ENCODE measurements at regions not wholly inside any gene's neighbourhood (a gene's known extent, or its start where the extent isn't known, plus 50 kb on each side); places are given as distances from the start of the nearest gene placed in this dataset.

DNA sequence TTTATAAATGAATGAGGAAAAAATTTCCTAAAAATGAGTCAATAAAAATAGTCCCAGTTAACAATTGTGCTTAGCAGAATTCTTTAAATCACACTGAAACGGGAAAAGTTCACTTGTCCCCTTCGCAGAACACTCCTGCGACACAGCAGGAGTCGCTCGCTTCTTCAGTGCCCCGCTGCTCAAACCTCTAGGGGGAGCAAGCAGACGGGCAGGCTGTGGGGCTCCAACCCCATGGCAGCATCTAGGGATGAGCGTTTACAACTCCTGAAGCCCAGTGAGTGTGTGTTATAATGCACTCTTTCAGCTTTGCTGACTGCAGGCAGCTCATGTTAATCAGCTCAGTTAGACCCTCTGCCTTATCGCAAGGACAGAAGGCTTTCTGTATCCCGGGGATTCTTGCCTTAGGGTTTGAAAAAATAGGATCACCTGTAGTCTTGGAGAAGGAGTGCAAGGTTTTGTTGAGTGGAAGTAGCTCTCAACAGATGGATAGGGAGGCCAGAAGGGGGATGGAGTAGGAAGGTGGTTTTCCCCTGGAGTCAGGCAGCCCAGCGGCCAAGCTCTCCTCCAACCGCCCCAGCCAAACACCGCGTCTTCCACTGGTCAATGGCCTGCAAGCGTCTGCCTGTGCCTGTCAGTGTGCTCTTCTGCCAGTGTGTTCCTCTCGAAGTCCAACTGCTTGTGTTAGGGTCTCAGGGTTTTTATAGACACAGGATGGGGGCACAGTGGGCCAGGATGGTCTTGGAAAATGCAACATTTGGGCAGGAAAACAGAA, 1977.7 kb upstream of the LRRTM1 start:
- no peak for DNase-seq (ENCODE audit: low read depth)
- no peak overlapping the region for H3K4me3 ChIP-seq (ENCODE audit: low read depth, low read length)
- TF ChIP-seq, protein P1, sequence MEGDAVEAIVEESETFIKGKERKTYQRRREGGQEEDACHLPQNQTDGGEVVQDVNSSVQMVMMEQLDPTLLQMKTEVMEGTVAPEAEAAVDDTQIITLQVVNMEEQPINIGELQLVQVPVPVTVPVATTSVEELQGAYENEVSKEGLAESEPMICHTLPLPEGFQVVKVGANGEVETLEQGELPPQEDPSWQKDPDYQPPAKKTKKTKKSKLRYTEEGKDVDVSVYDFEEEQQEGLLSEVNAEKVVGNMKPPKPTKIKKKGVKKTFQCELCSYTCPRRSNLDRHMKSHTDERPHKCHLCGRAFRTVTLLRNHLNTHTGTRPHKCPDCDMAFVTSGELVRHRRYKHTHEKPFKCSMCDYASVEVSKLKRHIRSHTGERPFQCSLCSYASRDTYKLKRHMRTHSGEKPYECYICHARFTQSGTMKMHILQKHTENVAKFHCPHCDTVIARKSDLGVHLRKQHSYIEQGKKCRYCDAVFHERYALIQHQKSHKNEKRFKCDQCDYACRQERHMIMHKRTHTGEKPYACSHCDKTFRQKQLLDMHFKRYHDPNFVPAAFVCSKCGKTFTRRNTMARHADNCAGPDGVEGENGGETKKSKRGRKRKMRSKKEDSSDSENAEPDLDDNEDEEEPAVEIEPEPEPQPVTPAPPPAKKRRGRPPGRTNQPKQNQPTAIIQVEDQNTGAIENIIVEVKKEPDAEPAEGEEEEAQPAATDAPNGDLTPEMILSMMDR (IDR thresholded peaks at IDR 0.05; ENCODE audit: control insufficient read depth, extremely low read depth, insufficient read depth) = no peak

DNA sequence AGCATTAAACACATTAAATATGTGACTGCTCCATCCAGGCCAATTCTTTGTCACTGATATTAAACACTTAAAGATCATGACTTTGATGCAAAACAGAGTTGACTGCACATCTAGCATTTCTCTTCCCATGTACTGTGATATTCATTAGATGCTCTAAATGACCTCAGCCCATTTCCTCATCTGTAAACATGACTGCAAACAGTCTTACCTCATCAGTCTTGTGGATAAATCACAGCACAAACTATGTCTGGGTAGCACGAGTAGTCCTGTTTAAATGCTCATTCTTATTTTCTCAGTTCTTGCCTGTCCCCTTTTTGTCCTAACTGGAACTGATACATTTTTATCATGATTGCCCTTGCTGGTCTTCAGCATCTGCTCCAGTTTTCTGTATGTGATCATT, 1974.8 kb upstream of the LRRTM1 start:
- TF ChIP-seq, protein P1 (IDR thresholded peaks at IDR 0.05; ENCODE audit: control insufficient read depth, extremely low read depth, insufficient read depth) = no peak
- no peak overlapping the region for H3K4me3 ChIP-seq (ENCODE audit: low read depth, low read length)
- no peak for DNase-seq (ENCODE audit: low read depth)

DNA sequence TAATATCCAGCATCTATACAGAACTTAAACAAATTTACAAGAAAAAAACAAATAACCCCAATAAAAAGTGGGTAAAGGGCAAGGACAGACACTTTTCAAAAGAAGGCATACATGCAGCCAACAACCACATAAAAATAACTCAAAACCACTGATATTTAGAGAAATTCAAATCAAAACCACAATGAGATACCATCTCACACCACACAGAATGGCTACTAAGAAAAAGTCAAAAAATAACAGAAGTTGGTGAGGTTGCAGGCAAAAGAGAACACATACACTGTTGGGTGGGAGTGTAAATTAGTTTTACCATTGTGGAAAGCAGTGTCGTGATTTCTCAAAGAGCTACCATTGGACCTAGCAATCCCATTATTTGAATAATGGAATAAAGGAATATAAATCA, 1973.9 kb upstream of the LRRTM1 start:
- TF ChIP-seq, protein P1 (IDR thresholded peaks at IDR 0.05; ENCODE audit: control insufficient read depth, extremely low read depth, insufficient read depth) = no peak
- DNase-seq (ENCODE audit: low read depth) = no peak
- H3K4me3 ChIP-seq (ENCODE audit: low read depth, low read length) = no peak overlapping the region

DNA sequence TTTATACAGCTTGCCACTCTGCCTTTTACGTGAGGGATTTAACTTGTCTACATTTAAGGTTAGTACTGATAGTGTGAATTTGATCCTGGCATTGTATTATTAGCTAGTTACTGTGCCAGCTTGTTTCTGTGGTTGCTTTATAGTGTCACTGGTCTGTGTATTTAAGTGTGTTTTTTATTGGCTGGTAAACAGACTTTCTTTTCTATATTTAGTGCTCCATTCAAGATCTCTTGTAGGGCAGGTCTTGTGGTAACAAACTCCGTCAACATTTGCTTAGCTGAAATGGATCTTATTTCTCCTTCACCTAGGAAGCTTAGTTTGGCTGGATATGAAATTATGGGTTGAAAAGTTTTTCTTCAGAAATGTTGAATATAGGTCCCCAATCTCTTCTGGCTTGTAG, 1971.0 kb upstream of the LRRTM1 start:
- H3K4me3 ChIP-seq (ENCODE audit: low read depth, low read length) = no peak overlapping the region
- TF ChIP-seq, protein P1 (IDR thresholded peaks at IDR 0.05; ENCODE audit: control insufficient read depth, extremely low read depth, insufficient read depth) = no peak
- DNase-seq (ENCODE audit: low read depth) = peak; percentile 85

DNA sequence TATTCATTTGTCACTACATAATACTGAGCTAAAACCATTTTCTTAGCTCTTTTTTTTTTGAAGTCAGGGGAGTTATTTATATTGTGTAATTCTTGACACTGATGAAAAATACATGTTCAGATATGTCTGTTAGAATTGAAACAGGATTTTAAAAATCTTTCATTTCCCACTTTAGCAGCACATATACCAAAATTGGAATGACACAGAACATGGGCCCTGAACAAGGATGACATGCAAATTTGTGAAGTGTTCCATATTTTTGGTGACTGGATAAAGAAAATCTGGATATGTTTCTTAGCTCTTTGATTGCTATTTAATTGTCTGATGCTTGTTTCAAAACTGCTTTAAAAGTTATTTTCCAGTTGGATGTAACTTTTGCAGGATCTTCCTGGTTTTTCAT, 1963.9 kb upstream of the LRRTM1 start:
- TF ChIP-seq, protein P1 (IDR thresholded peaks at IDR 0.05; ENCODE audit: control insufficient read depth, extremely low read depth, insufficient read depth) = no peak
- no peak overlapping the region for H3K4me3 ChIP-seq (ENCODE audit: low read depth, low read length)

GRCh38 chr2:82260521-82260920, 1956.0 kb upstream of the LRRTM1 start:
- H3K4me3 ChIP-seq (ENCODE audit: low read depth, low read length) = no peak overlapping the region
- TF ChIP-seq, protein P1 (IDR thresholded peaks at IDR 0.05; ENCODE audit: control insufficient read depth, extremely low read depth, insufficient read depth) = no peak
- DNase-seq (ENCODE audit: low read depth) = no peak

More for the DNA sequence above, 1963.9 kb upstream of the LRRTM1 start:
- no peak for DNase-seq (ENCODE audit: low read depth)

GRCh38 chr2:82259551-82259950, 1955.0 kb upstream of the LRRTM1 start:
- TF ChIP-seq, protein P1 (IDR thresholded peaks at IDR 0.05; ENCODE audit: control insufficient read depth, extremely low read depth, insufficient read depth) = no peak
- no peak for DNase-seq (ENCODE audit: low read depth)
- H3K4me3 ChIP-seq (ENCODE audit: low read depth, low read length) = no peak overlapping the region
